ENCODE measurements at regions not wholly inside any gene's neighbourhood (a gene's known extent, or its start where the extent isn't known, plus 50 kb on each side); places are given as distances from the start of the nearest gene placed in this dataset.

DNA sequence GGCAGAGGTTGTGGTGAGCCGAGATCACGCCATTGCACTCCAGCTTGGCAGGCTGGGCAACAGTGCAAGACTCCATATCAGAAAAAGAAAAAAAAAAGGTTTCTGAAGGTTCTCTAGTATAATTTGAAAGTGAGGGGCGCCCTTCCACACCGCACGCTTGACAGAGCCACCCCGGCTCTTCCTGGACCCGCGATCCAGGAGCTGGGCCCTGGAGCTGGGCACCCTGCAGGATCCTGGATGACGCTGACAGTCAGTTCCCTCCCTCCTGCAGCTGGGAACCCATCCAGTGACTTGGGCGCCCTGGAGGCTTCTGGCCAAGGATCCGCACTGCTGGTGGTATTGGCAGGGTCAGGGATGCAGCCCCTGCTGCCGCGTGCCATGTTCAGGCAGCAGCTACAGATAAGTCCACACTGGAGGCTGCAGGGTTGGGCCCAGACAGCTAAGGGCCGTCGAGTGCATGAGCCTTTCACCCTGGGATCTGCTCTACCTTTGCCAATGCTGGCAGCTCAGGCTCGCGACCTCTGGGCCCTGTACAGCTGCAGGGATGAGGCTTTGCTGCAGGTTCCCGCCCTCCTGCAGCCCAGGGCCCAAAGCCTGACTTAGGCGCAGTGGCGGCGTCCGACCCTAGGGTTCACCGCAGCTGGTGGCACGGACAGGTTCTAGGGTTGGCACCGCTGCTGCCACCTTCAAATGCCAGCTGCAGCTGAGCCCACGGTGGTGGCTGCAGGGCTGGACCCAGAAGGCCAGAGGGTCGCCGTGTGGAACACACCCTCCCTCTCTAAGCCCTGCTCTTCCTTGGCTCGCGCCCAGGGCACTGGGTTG is 110.2 kb downstream of the OR13A1 start:
- Histone ChIP-seq H3K4me3 (ENCODE audit: low read length) (no peak overlapping the region), H2AFZ (ENCODE audit: low read length) (no peak overlapping the region), H3K79me2 (ENCODE audit: low read length) (no peaks in the 10 kb centered on the region), H3K27me3 (ENCODE audit: low read length) (peaks cover 87% of the 10 kb centered on the region), H3K36me3 (ENCODE audit: low read depth, low read length) (no peaks in the 10 kb centered on the region), H3K9ac (ENCODE audit: low read length) (no peak overlapping the region), H3K27ac (ENCODE audit: low read length) (no peak overlapping the region), H3F3A (ENCODE audit: low read length, unreplicated experiment) (no peaks in the 10 kb centered on the region), H3K4me2 (ENCODE audit: low read length) (no peak overlapping the region), H4K20me1 (ENCODE audit: low read length) (no peaks in the 10 kb centered on the region), H3K9me3 (ENCODE audit: low read length) (no peaks in the 10 kb centered on the region), H3K9me2 (replicated peaks; ENCODE audit: low read length) (no peaks in the 10 kb centered on the region), H3K4me1 (ENCODE audit: insufficient read depth, low read length) (no peaks in the 10 kb centered on the region)
- ChIA-PET POLR2A (ENCODE audit: unreplicated experiment) (no interaction called here), CTCF (no interaction called here)
- DNase-seq (no peak), ATAC-seq (no peak)
- intact Hi-C loops (cut with micrococcal nuclease), result loop anchor here (5.0 kb wide), 1 partner anchor 273 kb away; no protein-coding TSS in a partner anchor
- BruUV-seq (replicated peaks), result no TSS peak
- TF ChIP-seq CTCF (conservative IDR thresholded peaks at IDR 0.05; ENCODE audit: low read depth, low read length) (no peak), EZH2phosphoT487 (IDR thresholded peaks at IDR 0.05; ENCODE audit: borderline replicate concordance, low read length) (no peak), EZH2 (IDR thresholded peaks at IDR 0.05; ENCODE audit: low read length, unreplicated experiment) (no peak)

DNA sequence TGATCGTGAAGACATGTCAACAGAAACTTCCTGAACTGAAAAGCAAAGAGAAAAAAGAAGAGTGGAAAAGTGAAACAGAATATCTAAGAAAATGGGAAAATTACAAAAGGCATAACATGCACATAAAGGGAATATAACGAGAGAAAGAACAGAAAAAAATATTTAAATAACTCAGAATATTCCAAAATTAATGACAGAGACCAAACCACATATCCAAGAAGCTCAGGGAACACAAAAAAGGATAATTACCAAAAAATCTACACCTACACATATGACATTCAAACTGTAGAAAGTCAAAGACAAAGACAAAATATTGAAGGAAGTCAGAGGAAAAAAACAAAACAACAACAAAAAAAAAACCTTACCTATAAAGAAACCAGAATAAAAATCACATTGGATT is 105.5 kb downstream of the OR13A1 start:
- no peak overlapping the region for H3K27ac ChIP-seq (ENCODE audit: low read length)
- no peak for DNase-seq
- CTCF ChIA-PET, result no interaction called here
- H3K36me3 ChIP-seq (ENCODE audit: low read depth, low read length), result no peaks in the 10 kb centered on the region
- no peak for ATAC-seq
- no peaks in the 10 kb centered on the region for H3F3A ChIP-seq (ENCODE audit: low read length, unreplicated experiment)
- 0 out of 2 replicates have a peak, but pooled peaks cover 8% of the 10 kb centered on the region for H3K9me3 ChIP-seq (ENCODE audit: low read length)
- TF ChIP-seq EZH2phosphoT487 (IDR thresholded peaks at IDR 0.05; ENCODE audit: borderline replicate concordance, low read length) (no peak), CTCF (conservative IDR thresholded peaks at IDR 0.05; ENCODE audit: low read depth, low read length) (no peak), EZH2 (IDR thresholded peaks at IDR 0.05; ENCODE audit: low read length, unreplicated experiment) (no peak)
- H3K27me3 ChIP-seq (ENCODE audit: low read length), result peaks cover 48% of the 10 kb centered on the region
- H3K4me1 ChIP-seq (ENCODE audit: insufficient read depth, low read length), result no peaks in the 10 kb centered on the region
- intact Hi-C loops (cut with micrococcal nuclease), result loop anchor here (5.0 kb wide), 1 partner anchor 278 kb away; no protein-coding TSS in a partner anchor
- BruUV-seq (replicated peaks), result no TSS peak
- POLR2A ChIA-PET (ENCODE audit: unreplicated experiment), result no interaction called here
- H3K9me2 ChIP-seq (replicated peaks; ENCODE audit: low read length), result no peaks in the 10 kb centered on the region
- H3K79me2 ChIP-seq (ENCODE audit: low read length), result no peaks in the 10 kb centered on the region
- H4K20me1 ChIP-seq (ENCODE audit: low read length), result no peaks in the 10 kb centered on the region
- no peak overlapping the region for H3K9ac ChIP-seq (ENCODE audit: low read length)
- no peak overlapping the region for H2AFZ ChIP-seq (ENCODE audit: low read length)
- H3K4me3 ChIP-seq (ENCODE audit: low read length), result no peak overlapping the region
- H3K4me2 ChIP-seq (ENCODE audit: low read length), result no peak overlapping the region

GRCh38 chr10:45211576-45211975 is 103.8 kb downstream of the OR13A1 start:
- no peaks in the 10 kb centered on the region for H4K20me1 ChIP-seq (ENCODE audit: low read length)
- H3K4me1 ChIP-seq (ENCODE audit: insufficient read depth, low read length), result no peaks in the 10 kb centered on the region
- peaks cover 35% of the 10 kb centered on the region for H3K27me3 ChIP-seq (ENCODE audit: low read length)
- no peaks in the 10 kb centered on the region for H3K79me2 ChIP-seq (ENCODE audit: low read length)
- H3K9me3 ChIP-seq (ENCODE audit: low read length), result 0 out of 2 replicates have a peak, but pooled peaks cover 8% of the 10 kb centered on the region
- no peaks in the 10 kb centered on the region for H3K9me2 ChIP-seq (replicated peaks; ENCODE audit: low read length)
- CTCF ChIA-PET, result no interaction called here
- H3K4me2 ChIP-seq (ENCODE audit: low read length), result no peak overlapping the region
- H2AFZ ChIP-seq (ENCODE audit: low read length), result no peak overlapping the region
- H3K36me3 ChIP-seq (ENCODE audit: low read depth, low read length), result no peaks in the 10 kb centered on the region
- ATAC-seq (no peak), DNase-seq (no peak)
- no peak for TF ChIP-seq EZH2 (IDR thresholded peaks at IDR 0.05; ENCODE audit: low read length, unreplicated experiment)
- no peak for TF ChIP-seq EZH2phosphoT487 (IDR thresholded peaks at IDR 0.05; ENCODE audit: borderline replicate concordance, low read length)
- TF ChIP-seq CTCF (conservative IDR thresholded peaks at IDR 0.05; ENCODE audit: low read depth, low read length), result no peak
- no peak overlapping the region for H3K9ac ChIP-seq (ENCODE audit: low read length)
- no TSS peak for BruUV-seq (replicated peaks)
- POLR2A ChIA-PET (ENCODE audit: unreplicated experiment), result no interaction called here
- no peak overlapping the region for H3K4me3 ChIP-seq (ENCODE audit: low read length)
- no peaks in the 10 kb centered on the region for H3F3A ChIP-seq (ENCODE audit: low read length, unreplicated experiment)
- no peak overlapping the region for H3K27ac ChIP-seq (ENCODE audit: low read length)
- intact Hi-C loops (cut with micrococcal nuclease), result no loop called here

All from PC-3 (cell line).